Hepatocyte (in vitro differentiated cells): ENCODE measurements at regions not wholly inside any gene's neighbourhood (a gene's known extent, or its start where the extent isn't known, plus 50 kb on each side); places are given as distances from the start of the nearest gene placed in this dataset.

ENCODE experiments used
- DNase-seq: peaks from one replicate; pipeline ENCODE4 v3.0.0-alpha.2; 2016; ENCODE audit warnings: low spot score
- H2AFZ ChIP-seq: fragments of 200-600 bp; sonication (generic); 2 replicates; pipeline ENCODE4 v1.6.0; 2016; ENCODE audit warnings: antibody characterized with exemption, mild to moderate bottlenecking
- H3K27ac ChIP-seq: fragments of 200-600 bp; sonication (generic); 2 replicates; pipeline ENCODE4 v1.5.1; 2016; ENCODE audit warnings: mild to moderate bottlenecking
- H3K27me3 ChIP-seq: fragments of 200-600 bp; sonication (generic); 2 replicates; pipeline ENCODE4 v1.6.1; 2016
- H3K36me3 ChIP-seq: fragments of 200-600 bp; sonication (generic); replicated peaks from 2 replicates; pipeline ENCODE4 v1.5.1; 2016; ENCODE audit warnings: low read depth; ENCODE audit not compliant: insufficient read depth
- H3K4me1 ChIP-seq: fragments of 200-600 bp; sonication (generic); 2 replicates; pipeline ENCODE4 v1.5.1; 2016; ENCODE audit warnings: mild to moderate bottlenecking, moderate library complexity; ENCODE audit not compliant: insufficient read depth
- H3K4me2 ChIP-seq: fragments of 200-600 bp; sonication (generic); 2 replicates; pipeline ENCODE4 v1.6.0; 2016
- H3K4me3 ChIP-seq: fragments of 200-600 bp; sonication (generic); 2 replicates; pipeline ENCODE4 v1.5.1; 2016; ENCODE audit warnings: mild to moderate bottlenecking
- H3K79me2 ChIP-seq: fragments of 200-600 bp; sonication (generic); 2 replicates; pipeline ENCODE4 v1.6.0; 2017; ENCODE audit warnings: mild to moderate bottlenecking
- H3K9me2 ChIP-seq: fragments of 200-600 bp; sonication (generic); replicated peaks from 2 replicates; pipeline ENCODE4 v1.6.0; 2017; ENCODE audit warnings: mild to moderate bottlenecking; ENCODE audit not compliant: insufficient read depth
- H3K9me3 ChIP-seq: fragments of 200-600 bp; sonication (generic); 2 replicates; pipeline ENCODE4 v1.5.1; 2016; ENCODE audit warnings: low read depth, mild to moderate bottlenecking
- H4K20me1 ChIP-seq: fragments of 200-600 bp; sonication (generic); 2 replicates; pipeline ENCODE4 v1.6.0; 2016; ENCODE audit warnings: mild to moderate bottlenecking; ENCODE audit not compliant: insufficient read depth, poor library complexity, severe bottlenecking
- EZH2 ChIP-seq: fragments of 200-600 bp; sonication (generic); IDR thresholded peaks from 2 replicates; pipeline ENCODE4 v1.6.1; 2016; ENCODE audit warnings: antibody characterized with exemption, mild to moderate bottlenecking, borderline replicate concordance
- EZH2phosphoT487 ChIP-seq: fragments of 200-600 bp; sonication (generic); IDR thresholded peaks from one replicate; pipeline ENCODE4 v1.6.1; 2018; ENCODE audit warnings: antibody characterized with exemption, mild to moderate bottlenecking, low read depth, moderate library complexity; ENCODE audit not compliant: unreplicated experiment, severe bottlenecking
- WGBS: methylation state at CpG from one replicate; pipeline ENCODE4 v1.1.6; 2016; ENCODE audit warnings: low lambda C conversion rate; ENCODE audit errors: missing lambda C conversion rate; 5-methylcytosine and 5-hydroxymethylcytosine counted together
- TF ChIP-seq, protein P1 (sequence below): fragments of 200-600 bp; sonication (generic); IDR thresholded peaks from 2 replicates; pipeline ENCODE4 v1.5.1; 2016; ENCODE audit warnings: antibody characterized with exemption, mild to moderate bottlenecking; ENCODE audit not compliant: poor library complexity

DNA sequence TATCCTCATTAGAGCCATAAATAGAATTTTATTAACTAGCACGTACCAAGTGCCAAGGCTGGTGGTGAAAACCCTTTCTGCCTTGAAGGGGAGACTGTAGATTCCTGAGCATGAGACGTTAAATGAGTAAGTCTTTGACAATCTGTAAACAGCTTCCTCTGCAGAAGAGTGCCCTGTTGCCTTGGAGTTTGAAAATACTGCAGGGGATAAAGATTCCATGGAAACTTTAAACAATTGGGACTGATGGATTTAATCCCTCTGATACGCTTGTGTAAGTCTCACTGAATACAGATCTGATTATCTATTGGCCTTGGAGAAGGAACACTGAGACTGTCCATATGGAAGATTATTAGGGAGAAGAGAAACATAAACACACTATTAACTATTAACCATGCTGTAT lies 1053.4 kb upstream of the RBFOX1 start:
- no peaks in the 10 kb centered on the region for H3K36me3 ChIP-seq
- no peaks in the 10 kb centered on the region for H3K4me1 ChIP-seq
- no peak for DNase-seq
- no peaks in the 10 kb centered on the region for H3K79me2 ChIP-seq
- H3K9me2 ChIP-seq, result no peaks in the 10 kb centered on the region
- H3K27me3 ChIP-seq, result peaks cover 2% of the 10 kb centered on the region
- TF ChIP-seq EZH2phosphoT487, result no peak
- H3K4me3 ChIP-seq, result no peak overlapping the region
- no peaks in the 10 kb centered on the region for H3K9me3 ChIP-seq
- no peak overlapping the region for H3K27ac ChIP-seq
- WGBS, result 24% methylated on average over 3 of the region's 3 CpGs
- no peak overlapping the region for H3K4me2 ChIP-seq
- H4K20me1 ChIP-seq, result no peaks in the 10 kb centered on the region
- H2AFZ ChIP-seq, result no peak overlapping the region

DNA sequence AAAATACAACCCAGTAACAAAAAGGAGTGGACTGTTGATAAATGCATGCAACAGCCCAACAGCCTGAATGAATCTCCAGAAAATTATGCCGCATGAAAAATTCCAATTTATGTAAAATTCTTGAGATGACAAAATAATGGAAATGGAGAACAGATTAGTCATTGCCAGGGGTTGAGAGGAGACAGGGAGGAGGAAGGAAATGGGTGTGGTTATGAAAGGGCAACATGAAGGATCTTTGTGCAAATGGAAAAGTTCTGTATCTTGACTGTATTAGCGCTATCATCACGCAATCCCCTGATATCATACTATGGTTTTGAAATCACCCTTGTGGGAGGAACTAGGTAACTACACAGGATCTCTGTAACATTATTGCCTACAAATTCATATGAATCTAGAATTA lies 1058.3 kb upstream of the RBFOX1 start:
- H3K4me3 ChIP-seq, result no peak overlapping the region
- 95% methylated on average over 3 of the region's 3 CpGs for WGBS
- TF ChIP-seq EZH2phosphoT487, result no peak
- TF ChIP-seq EZH2, result no peak
- TF ChIP-seq, protein P1, sequence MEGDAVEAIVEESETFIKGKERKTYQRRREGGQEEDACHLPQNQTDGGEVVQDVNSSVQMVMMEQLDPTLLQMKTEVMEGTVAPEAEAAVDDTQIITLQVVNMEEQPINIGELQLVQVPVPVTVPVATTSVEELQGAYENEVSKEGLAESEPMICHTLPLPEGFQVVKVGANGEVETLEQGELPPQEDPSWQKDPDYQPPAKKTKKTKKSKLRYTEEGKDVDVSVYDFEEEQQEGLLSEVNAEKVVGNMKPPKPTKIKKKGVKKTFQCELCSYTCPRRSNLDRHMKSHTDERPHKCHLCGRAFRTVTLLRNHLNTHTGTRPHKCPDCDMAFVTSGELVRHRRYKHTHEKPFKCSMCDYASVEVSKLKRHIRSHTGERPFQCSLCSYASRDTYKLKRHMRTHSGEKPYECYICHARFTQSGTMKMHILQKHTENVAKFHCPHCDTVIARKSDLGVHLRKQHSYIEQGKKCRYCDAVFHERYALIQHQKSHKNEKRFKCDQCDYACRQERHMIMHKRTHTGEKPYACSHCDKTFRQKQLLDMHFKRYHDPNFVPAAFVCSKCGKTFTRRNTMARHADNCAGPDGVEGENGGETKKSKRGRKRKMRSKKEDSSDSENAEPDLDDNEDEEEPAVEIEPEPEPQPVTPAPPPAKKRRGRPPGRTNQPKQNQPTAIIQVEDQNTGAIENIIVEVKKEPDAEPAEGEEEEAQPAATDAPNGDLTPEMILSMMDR, result no peak
- H3K4me1 ChIP-seq, result no peaks in the 10 kb centered on the region
- DNase-seq, result no peak
- no peak overlapping the region for H2AFZ ChIP-seq
- H3K9me3 ChIP-seq, result no peaks in the 10 kb centered on the region
- no peaks in the 10 kb centered on the region for H3K36me3 ChIP-seq
- H3K4me2 ChIP-seq, result no peak overlapping the region
- H3K27me3 ChIP-seq, result no peaks in the 10 kb centered on the region
- H4K20me1 ChIP-seq, result no peaks in the 10 kb centered on the region
- H3K9me2 ChIP-seq, result no peaks in the 10 kb centered on the region
- H3K79me2 ChIP-seq, result no peaks in the 10 kb centered on the region
- H3K27ac ChIP-seq, result no peak overlapping the region

DNA sequence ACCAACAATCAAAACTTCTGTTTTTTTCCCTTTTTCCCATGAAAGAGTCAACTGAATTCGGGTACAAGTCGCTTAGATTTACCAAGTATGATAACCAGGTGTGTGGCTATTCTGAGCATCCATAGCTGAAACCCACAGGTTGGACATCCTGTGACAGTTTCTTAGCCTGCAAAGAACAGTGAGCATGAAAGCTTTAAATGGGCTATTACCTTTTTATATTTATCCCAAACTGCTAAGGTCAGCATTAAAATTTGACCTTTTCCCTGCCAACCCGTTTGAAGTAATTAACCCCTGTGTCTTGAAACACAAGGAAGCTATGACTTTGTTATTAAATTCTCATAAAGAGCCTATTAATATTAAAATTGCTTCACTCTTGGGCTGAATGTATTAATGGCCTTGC lies 1065.0 kb upstream of the RBFOX1 start:
- no peaks in the 10 kb centered on the region for H3K9me2 ChIP-seq
- no peaks in the 10 kb centered on the region for H3K27me3 ChIP-seq
- no peaks in the 10 kb centered on the region for H3K9me3 ChIP-seq
- no peak overlapping the region for H3K4me2 ChIP-seq
- no peak overlapping the region for H3K27ac ChIP-seq
- no peaks in the 10 kb centered on the region for H4K20me1 ChIP-seq
- H2AFZ ChIP-seq, result no peak overlapping the region
- no peaks in the 10 kb centered on the region for H3K4me1 ChIP-seq
- WGBS, result 80% methylated on average over 3 of the region's 3 CpGs
- no peaks in the 10 kb centered on the region for H3K36me3 ChIP-seq
- no peak overlapping the region for H3K4me3 ChIP-seq
- TF ChIP-seq EZH2 (no peak), EZH2phosphoT487 (no peak)
- TF ChIP-seq, protein P1, result no peak
- DNase-seq, result no peak
- no peaks in the 10 kb centered on the region for H3K79me2 ChIP-seq

DNA sequence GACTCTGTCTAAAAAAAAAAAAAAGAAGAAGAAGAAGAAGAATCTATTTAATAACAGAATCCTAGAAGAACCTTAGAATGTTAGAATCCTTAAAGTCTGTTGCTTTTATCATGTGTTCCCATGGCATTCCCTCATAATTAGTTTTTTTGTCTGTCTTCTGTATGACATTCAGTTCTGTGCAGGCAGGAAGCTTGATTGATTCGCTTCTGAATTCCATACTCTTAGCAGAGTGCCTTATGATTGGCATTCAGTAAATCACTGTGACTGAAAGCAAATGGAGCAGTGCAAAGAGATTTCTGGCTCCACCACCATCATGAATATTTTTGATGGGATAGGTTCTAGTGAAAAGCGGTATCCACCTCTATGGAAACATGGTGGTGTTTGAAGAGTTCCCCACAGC lies 1065.9 kb upstream of the RBFOX1 start:
- no peaks in the 10 kb centered on the region for H3K9me3 ChIP-seq
- WGBS, result 85% methylated on average over 2 of the region's 2 CpGs
- no peaks in the 10 kb centered on the region for H3K9me2 ChIP-seq
- H3K79me2 ChIP-seq, result no peaks in the 10 kb centered on the region
- H3K27me3 ChIP-seq, result no peaks in the 10 kb centered on the region
- no peak for TF ChIP-seq EZH2phosphoT487
- TF ChIP-seq, protein P1, result no peak
- no peaks in the 10 kb centered on the region for H4K20me1 ChIP-seq
- DNase-seq, result no peak
- no peak overlapping the region for H3K4me2 ChIP-seq
- no peak overlapping the region for H3K27ac ChIP-seq
- no peak overlapping the region for H3K4me3 ChIP-seq
- no peak overlapping the region for H2AFZ ChIP-seq
- no peaks in the 10 kb centered on the region for H3K4me1 ChIP-seq
- H3K36me3 ChIP-seq, result no peaks in the 10 kb centered on the region
